GM18909 (cell line): ENCODE measurements at regions not wholly inside any gene's neighbourhood (a gene's known extent, or its start where the extent isn't known, plus 50 kb on each side); places are given as distances from the start of the nearest gene placed in this dataset.
"Not testable (repeated sequence)": the region's sequence is repeated elsewhere in the genome, so short reads cannot be mapped to it uniquely, and the experiment has no call there.

ENCODE experiments used
- ATAC-seq: cut with Tn5 transposase; IDR thresholded peaks from one replicate; pipeline ENCODE4 v1.9.1; 2021; ENCODE audit warnings: mild to moderate bottlenecking; ENCODE audit not compliant: unreplicated experiment, poor library complexity

GRCh38 chr5:15346738-15347137 lies 153.2 kb upstream of the FBXL7 start:
- ATAC-seq: no peak

- no peak for ATAC-seq
Measured at GRCh38 chr5:15344954-15345353, 155.0 kb upstream of the FBXL7 start.

DNA sequence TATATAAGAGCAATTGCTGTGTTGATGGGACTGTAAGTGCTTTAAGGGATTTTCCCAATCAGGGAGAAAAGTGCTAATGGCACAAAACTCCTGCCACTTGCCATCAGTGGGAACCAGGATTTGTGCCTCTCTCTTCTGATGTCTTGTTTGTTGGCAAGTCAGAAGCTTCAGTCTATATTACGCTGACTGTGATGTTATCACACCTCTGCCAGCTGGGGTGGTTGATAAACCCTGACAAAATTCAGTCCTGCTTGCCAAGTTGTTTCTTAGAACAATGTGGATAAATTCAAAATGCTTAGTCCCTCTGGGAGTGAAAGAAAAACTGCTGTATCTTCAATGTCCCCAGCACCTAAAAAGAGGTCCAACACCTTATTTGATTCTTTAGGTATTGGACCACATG lies 161.4 kb upstream of the FBXL7 start:
- ATAC-seq: no peak

DNA sequence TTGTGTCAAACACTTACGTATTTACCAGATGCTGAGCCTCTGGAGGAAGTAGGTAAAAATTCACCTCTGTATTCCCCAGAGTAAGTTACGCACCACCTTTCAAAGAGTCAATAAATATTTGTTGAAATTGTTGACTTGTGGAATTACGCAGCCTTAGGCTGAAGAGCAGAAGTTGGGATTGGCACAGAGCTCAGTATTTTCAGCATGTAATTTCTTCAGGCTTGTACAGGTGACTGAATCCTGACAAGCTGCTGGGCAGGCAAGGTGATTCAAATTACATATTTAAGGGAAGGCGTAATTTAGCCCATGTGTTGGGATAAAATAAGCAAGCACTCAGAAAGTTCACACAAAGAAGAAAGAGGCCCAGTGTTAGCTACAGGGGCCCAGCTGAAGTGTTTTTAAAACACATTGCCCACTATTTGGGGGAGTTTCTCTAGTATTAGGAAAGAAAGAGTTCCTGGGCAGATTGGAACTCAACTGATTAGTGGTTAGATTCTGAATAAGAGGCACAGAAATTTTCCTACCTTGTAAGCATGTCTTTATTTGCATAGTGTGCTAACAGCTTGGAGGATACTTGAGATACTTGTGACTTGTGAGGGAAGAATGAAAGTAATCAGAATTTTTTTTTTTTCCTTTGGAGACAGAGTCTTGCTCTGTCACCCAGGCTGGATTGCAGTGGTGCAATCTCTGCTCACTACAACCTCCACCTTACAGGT lies 165.3 kb upstream of the FBXL7 start:
- ATAC-seq: no peak

GRCh38 chr5:15333091-15333490 lies 166.9 kb upstream of the FBXL7 start:
- no peak for ATAC-seq

GRCh38 chr5:15326932-15327331 lies 173.0 kb upstream of the FBXL7 start:
- ATAC-seq: no peak

DNA sequence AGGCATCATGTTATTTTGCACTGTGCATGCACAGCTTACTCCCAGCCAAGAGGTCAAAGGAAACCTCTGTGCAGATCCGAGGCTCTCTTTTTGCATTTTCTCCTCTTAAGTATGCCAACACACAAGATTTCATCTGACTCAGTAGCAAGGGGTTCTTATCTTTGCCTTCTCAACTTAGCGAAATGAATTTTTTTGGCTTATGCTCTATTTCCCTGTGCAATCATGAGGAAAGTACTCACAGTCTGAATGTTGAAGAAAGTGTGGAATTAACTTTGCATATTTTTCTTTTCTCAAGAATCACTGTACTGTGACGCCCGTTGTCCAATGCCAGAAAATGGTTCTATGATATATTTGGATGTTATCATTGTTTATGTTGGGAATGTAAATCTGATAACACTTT lies 173.5 kb upstream of the FBXL7 start:
- no peak for ATAC-seq

DNA sequence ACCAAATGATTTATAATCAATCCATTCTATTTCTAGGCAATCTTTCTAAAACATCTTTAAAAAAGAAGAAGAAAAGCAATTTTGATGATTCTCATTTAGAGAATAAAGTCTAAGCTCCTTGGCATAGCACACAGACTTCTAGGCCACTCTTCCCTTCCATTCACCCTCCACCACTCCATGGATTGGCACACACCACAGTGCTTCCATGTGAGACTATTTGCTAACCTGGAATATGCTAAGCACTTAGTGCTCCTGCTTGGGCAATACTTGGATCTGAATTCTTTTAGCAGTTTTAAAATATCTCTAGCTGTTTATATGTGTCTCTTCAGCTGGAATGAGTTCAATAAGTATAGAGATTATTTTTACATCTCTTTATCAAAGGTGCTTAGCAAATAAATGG lies 177.6 kb upstream of the FBXL7 start:
- no peak for ATAC-seq

- ATAC-seq: no peak
Measured at GRCh38 chr5:15321776-15322175, 178.2 kb upstream of the FBXL7 start.

- ATAC-seq: no peak
Measured at GRCh38 chr5:15320871-15321270, 179.1 kb upstream of the FBXL7 start.

DNA sequence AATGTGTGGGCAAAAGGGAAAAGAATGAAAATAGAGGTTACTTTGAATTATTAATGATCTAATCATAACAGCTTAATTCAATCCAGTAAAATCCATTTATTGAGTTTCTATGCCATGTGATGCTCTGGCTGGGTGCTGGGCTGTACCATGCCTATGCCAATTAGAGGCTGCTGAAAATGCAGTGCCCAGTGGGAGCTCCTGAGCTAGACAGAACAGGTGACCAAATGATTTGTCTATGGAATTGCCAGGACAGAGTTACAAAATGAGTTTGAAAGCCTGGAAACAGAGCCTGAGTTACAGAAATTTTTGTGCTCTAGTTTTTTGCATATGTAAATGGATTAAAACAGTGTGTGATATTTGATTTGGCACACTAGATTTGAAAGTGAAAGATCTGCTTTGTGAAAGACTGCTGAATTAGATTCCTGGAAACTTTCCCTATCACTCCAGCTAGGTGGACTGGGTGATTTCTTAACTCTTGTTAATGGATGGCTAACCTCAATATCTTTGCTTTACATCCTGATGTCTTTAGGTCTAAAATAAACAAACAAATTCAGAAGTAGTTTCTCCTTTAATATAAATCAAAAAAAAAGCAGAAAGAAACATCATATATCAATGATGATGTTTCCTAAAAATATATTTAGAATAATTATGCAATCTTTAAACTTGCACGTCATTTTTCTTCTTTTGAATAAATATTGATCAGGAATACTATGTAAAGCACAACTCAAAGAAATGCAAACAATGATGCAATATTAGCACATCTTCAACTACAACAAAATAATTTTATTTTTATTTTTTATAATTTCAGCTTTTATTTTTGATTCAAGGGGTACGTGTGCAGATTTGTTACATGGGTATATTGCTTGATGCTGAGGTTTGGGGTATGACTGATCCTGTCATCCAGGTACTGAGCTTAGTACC lies 194.8 kb upstream of the FBXL7 start:
- ATAC-seq: no peak

DNA sequence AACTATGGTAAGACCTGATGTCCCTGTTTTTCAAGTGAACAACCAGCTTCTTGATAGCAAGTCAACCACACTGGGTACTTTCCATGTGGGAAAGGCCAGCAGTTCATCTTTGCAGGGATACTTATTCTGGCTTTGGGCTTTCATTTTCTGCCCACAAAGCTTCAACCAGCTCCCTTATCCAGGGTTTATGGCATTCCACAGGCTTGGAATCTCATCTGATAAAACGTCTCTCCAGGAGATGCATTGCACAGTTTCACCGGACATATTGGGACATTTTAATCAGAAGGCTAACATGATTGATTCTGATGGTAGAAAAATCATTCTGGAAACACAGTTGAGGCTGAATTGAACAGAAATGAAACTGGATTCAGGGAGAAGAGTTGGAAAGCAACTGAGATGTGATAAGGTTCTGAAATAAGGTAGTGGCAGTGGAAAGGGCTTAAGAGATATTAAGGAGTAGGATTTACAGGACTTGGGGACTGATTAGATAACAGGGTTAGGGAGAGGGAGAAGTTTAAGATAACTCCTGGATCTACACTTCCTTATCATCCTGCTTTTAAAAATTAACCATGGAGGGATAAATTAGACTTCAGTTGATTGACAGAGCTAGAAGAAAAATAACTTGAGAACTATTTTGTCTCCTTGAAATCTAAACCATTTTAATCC lies 195.8 kb upstream of the FBXL7 start:
- ATAC-seq: no peak

- no peak for ATAC-seq
Measured at GRCh38 chr5:15300141-15300540, 199.8 kb upstream of the FBXL7 start.

GRCh38 chr5:15290953-15291352 lies 209.0 kb upstream of the FBXL7 start:
- no peak for ATAC-seq

DNA sequence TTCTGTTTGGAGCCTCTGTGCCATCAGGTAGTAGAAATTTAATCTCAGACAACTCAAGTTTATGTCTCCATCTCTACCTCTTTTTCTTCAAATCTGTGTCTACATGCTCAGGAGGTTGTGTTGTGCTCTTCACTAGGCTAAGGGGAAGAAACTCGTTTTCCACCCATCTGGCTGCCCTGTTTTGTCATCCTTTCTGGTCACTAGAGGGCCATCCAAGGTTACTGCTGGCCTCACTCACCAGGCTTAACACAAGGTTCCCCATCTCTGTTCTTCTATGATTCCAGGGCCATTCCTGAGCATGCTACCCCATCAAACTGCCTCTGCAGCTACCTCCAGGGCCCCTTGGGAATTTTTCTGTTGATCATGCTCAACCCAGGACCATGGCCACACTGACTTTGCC lies 213.3 kb upstream of the FBXL7 start:
- ATAC-seq: no peak

GRCh38 chr5:15285901-15286583 lies 213.9 kb upstream of the FBXL7 start:
- no peak for ATAC-seq

- no peak for ATAC-seq
Measured at GRCh38 chr5:15284706-15285105, 215.3 kb upstream of the FBXL7 start.

DNA sequence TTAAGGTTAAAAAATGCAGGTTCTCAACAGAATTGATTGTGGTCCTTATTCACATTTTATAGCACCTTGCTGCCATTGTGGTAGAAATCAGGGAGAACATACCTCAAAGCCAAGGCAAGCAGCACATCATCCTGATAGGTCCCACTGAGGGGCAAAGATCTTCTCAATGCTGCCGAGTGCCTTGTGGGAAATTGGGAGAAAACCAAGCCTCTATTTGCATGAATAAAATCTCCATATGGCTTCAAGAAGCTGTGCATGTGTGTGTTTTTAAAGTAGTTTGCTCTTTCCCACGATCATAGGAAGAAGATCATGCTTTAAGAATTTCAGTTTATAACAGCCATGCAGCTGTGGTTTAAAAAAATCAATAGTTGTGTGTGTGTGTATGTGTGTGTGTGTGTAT lies 216.9 kb upstream of the FBXL7 start:
- no peak for ATAC-seq

DNA sequence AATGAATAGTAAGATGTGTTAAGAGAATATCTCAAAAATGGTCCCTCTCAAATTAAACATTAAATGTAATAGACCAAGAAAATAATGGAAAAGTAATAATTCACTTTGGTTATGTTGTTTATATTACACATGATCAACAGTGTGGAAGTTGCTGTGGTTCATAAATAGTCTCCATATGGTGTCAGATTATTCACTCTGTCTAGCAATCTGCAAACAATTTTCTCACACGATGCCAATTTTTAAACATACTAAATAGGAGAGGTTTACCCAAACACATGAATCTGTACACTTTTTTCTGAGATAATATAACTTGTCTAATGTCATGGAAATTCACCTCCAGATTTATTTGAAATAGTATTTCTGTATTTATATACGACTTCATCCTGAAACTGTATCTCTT lies 217.4 kb upstream of the FBXL7 start:
- ATAC-seq: no peak

DNA sequence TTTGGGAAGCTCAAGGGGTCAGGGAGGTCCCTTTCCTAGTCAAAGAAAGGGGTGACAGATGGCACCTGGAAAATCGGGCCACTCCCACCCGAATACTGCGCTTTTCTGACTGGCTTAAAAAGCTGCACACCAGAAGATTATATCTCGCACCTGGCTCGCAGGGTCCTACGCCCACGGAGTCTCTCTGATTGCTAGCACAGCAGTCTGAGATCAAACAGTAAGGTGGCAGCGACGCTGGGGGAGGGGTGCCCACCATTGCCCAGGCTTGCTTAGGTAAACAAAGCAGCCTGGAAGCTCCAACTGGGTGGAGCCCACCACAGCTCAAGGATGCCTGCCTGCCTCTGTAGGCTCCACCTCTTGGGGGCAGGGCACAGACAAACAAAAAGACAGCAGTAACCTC lies 228.4 kb upstream of the FBXL7 start:
- not testable (repeated sequence) for ATAC-seq

DNA sequence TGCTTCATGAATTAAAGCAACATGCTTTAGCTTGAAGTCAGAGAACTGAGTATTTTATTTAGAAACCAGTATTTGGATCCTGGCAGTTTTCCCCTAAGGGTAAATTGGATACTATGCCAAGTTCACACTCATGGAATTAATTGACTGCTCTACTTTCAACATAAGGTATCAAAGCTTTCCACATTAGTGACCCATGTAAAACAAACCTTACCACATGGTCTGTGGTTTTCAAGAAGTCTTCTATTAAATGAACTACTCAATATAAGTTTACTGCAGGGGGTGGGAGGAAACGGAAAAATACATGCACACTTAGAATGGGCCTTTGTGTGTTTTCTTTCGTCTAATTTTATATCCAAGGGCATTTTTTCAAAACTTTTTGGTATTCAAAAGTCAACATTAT lies 232.0 kb upstream of the FBXL7 start:
- ATAC-seq: no peak
